HG02798 (cell line): ENCODE measurements at regions not wholly inside any gene's neighbourhood (a gene's known extent, or its start where the extent isn't known, plus 50 kb on each side); places are given as distances from the start of the nearest gene placed in this dataset.

Experiments used
- ATAC-seq: cut with Tn5 transposase; IDR thresholded peaks from one replicate; pipeline ENCODE4 v1.9.1; 2021; ENCODE audit warnings: mild to moderate bottlenecking; ENCODE audit not compliant: unreplicated experiment, poor library complexity

DNA sequence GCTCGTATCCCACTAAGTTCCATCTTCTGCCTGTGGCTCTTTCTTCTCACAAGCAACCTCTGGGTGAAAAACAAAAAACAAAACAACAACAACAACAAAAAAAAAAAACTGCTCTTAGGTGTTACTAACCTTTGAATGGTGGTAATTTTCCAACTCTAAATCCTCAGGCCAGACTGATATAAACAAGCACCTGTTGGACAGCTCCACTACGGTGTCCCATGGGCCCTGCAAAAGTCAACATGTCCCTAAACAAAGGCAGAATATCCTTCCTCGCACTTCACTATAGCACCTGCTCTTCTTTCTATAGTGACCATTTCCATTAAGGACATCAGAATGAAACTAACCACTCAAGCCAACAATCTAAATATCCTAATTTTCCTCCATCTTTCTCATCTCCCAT, 54.6 kb upstream of the PARM1 start:
- no peak for ATAC-seq

DNA sequence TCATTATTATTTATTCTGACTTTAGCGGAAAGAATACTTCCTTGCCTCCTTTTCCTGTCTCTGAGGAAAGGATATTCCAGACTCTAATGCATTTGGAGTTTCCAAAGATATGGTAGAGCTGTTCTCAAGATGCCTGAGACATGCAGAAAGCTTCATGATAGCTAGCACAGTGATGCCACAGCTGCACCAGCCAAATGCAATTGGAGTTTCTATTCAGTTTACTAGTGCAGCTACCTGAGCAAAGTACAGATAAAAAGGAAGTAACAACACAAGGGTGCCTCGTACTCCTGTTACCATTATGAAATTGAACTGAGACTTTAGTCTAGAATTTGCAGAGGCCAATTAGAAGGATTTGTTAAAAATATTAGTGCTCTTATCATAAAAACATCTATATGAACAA, 57.5 kb upstream of the PARM1 start:
- ATAC-seq, result no peak

DNA sequence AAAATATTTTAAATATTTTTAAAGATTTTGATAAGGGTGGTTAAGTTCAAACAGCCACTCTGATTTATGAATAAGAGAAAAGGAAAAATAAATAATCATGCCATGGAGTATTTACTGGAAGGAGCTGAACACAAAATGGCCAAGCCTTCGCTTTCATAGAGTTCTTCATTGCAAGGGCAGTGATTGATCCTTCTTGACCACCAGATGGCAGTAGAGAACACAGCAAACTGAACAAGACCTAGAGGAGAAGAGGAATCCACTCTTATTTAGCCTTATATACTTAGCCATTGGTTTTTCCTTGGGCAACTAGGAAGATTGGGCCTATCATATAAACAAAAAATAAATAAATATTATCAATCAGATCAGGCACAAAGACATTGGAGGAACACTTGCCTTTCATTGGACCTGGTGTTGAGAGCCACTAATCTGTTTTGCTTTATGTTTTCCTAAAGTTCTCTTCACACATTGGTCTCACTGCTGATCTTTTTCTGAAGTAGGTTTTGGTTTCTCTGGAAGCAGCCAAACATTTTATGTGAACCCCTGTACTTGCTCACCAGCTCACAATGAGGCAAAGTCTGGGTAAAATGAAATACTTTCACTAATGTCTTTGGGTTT, 58.1 kb upstream of the PARM1 start:
- peak; percentile 64 for ATAC-seq

DNA sequence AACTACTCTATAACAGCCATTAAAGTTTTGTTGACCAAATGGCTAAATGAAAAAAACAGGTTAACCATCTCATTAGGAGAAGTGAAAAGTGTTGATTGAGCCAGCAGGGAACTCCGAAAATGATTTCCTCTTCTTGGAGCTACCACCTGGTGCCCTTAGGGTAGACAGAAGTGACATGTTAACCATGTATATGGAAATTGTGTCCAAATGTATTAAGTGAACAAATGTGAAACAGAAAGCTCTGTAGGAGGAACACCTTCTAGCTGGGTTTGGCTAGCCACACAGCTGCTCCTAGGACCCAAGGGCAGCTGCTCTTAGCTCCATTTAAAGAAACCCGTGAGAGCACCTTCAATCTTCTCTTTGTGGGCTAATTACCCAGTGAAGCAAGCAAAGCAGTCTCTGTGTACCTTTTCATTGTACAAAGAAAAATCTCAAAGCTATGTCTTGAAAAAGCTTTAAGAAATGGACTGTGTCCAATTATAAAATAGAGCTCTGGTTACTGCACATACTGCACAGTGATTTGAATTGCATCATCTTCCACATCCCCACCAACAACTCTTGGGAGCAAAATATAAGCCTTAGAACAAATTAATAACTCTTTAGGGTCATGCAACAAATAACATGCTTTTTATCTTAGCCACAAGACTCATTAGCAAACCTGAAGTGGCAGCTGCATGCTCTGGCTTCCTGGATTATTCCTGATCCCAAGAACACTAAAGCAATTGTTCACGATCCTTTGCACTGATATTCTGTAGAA, 59.2 kb upstream of the PARM1 start:
- peak; percentile 96 for ATAC-seq

DNA sequence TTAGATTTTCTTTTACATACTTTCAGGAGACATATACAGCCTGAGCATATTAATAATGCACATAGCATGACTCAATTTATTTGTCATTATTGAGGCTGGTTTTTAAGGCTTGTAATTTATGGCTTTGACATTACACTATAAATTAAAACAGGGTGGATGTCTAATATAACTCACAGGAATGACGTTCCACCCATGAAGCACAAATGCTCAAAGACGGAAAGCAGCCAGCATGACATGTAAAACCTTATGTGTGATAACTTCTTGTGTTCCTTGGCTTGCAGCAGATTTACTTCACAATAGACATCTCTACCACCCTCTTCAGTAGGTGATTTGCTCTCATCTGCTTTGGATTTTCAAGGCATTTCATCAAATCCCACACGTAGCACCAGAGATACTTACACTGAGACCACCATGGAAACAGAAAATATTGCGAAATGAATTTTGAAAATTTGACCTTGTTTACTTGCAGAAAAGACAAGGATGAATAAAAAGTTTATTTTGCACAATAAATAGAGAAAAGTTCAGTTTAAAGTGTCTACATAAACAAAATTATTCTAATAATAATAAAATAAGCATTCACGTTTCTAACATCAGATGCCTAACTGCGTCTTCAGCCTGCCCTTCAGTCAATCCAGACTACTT, 64.7 kb upstream of the BTC start:
- no peak for ATAC-seq

DNA sequence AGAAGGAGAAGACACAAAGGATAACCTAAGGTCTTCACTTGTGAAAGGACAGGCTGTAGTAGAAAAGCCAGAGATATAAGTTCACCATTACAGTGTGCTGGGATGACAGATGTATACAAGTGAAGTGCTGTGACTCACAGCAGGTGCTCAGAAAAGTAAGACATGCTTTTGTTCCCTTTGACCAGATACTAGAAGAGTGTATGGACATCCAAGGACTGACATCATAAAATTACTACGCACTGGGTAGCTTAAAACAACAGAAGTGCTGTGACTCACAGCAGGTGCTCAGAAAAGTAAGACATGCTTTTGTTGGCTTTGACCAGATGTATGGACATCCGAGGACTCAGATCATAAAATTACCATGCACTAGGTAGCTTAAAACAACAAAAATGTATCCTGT, 61.6 kb upstream of the BTC start:
- ATAC-seq, result no peak

DNA sequence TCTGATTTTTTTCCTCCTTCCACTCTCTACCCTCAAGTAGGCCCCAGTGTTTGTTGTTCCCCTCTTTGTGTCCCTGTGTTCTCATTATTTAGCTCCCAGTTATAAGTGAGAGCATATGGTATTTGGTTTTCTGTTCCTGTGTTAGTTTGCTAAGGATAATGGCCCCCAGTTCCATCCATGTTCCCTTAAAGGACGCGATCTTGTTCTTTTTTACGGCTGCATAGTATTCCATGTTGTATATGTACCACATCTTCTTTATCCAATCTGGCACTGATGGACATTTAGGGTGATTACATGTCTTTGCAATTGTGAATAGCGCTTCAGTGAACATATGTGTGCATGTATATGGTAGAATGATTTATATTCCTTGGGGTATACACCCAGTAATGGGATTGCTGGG, 54.5 kb upstream of the BTC start:
- ATAC-seq, result no peak

DNA sequence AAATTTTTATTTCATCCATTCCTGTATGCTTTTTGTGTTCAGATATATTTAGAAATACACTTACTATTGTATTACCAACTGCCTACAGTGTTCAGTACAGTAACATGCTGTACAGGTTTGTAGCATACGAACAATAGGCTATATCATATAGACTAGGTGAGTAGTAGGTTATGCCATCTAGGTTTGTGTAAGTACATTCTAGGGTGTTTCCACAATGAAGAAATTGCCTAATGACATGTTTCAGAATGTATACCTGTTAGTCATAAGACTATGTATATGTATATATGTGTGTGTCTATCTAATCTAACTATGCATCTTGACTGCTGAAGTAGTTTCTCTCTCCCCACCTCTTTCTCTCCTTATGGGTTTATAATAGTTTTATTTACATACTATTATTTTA, 51.5 kb upstream of the BTC start:
- ATAC-seq, result no peak
